ENCODE measurements at regions not wholly inside any gene's neighbourhood (a gene's known extent, or its start where the extent isn't known, plus 50 kb on each side); places are given as distances from the start of the nearest gene placed in this dataset.

GRCh38 chr7:45349090-45349489 lies 191.5 kb downstream of the RAMP3 start:
- Mint-ChIP-seq H3K27me3 (peaks cover 8 to 24% of the 10 kb centered on the region in 2 donors), H3K9me3 (no peaks in the 10 kb centered on the region), H3K27ac (no peak overlapping the region), H3K36me3 (no peaks in the 10 kb centered on the region), H3K4me1 (no peaks in the 10 kb centered on the region), H3K4me3 (no peak overlapping the region)
- no peak for DNase-seq
- ATAC-seq (replicated peaks) = no peak

GRCh38 chr7:45350896-45351295 lies 193.3 kb downstream of the RAMP3 start:
- H3K27me3 Mint-ChIP-seq = peaks cover 8 to 27% of the 10 kb centered on the region in 2 donors
- H3K4me3 Mint-ChIP-seq = no peak overlapping the region
- no peak overlapping the region for H3K27ac Mint-ChIP-seq
- DNase-seq = no peak
- H3K36me3 Mint-ChIP-seq = no peaks in the 10 kb centered on the region
- no peaks in the 10 kb centered on the region for H3K4me1 Mint-ChIP-seq
- no peak for ATAC-seq (replicated peaks)
- no peaks in the 10 kb centered on the region for H3K9me3 Mint-ChIP-seq

GRCh38 chr7:45358287-45358686 lies 200.7 kb downstream of the RAMP3 start:
- ATAC-seq (replicated peaks) (no peak), DNase-seq (no peak)
- Mint-ChIP-seq H3K27ac (no peak overlapping the region), H3K36me3 (no peaks in the 10 kb centered on the region), H3K27me3 (peaks cover 5 to 23% of the 10 kb centered on the region in 2 donors), H3K4me3 (no peak overlapping the region), H3K4me1 (no peaks in the 10 kb centered on the region), H3K9me3 (peaks cover 5 to 9% of the 10 kb centered on the region in 2 donors)

GRCh38 chr7:45359250-45359649 lies 201.7 kb downstream of the RAMP3 start:
- Mint-ChIP-seq H3K4me1 (no peaks in the 10 kb centered on the region), H3K36me3 (no peaks in the 10 kb centered on the region), H3K9me3 (peaks cover 5 to 9% of the 10 kb centered on the region in 2 donors), H3K4me3 (no peak overlapping the region), H3K27me3 (peaks cover 4 to 19% of the 10 kb centered on the region in 2 donors), H3K27ac (no peak overlapping the region)
- DNase-seq (no peak), ATAC-seq (replicated peaks) (no peak)

GRCh38 chr7:45359776-45360175 lies 202.2 kb downstream of the RAMP3 start:
- peaks cover 5 to 9% of the 10 kb centered on the region in 2 donors for H3K9me3 Mint-ChIP-seq
- no peak overlapping the region for H3K4me3 Mint-ChIP-seq
- H3K36me3 Mint-ChIP-seq = no peaks in the 10 kb centered on the region
- peaks cover 4 to 16% of the 10 kb centered on the region in 2 donors for H3K27me3 Mint-ChIP-seq
- H3K27ac Mint-ChIP-seq = no peak overlapping the region
- DNase-seq (no peak), ATAC-seq (replicated peaks) (no peak)
- H3K4me1 Mint-ChIP-seq = no peaks in the 10 kb centered on the region

GRCh38 chr7:45363669-45364068 lies 206.1 kb downstream of the RAMP3 start:
- H3K27me3 Mint-ChIP-seq = peaks cover 4 to 16% of the 10 kb centered on the region in 2 donors
- peaks cover 5 to 8% of the 10 kb centered on the region in 2 donors for H3K9me3 Mint-ChIP-seq
- H3K4me3 Mint-ChIP-seq = no peak overlapping the region
- no peaks in the 10 kb centered on the region for H3K4me1 Mint-ChIP-seq
- ATAC-seq (replicated peaks) (no peak), DNase-seq (no peak)
- no peaks in the 10 kb centered on the region for H3K36me3 Mint-ChIP-seq
- H3K27ac Mint-ChIP-seq = no peak overlapping the region

GRCh38 chr7:45365341-45365740 lies 207.8 kb downstream of the RAMP3 start:
- H3K4me1 Mint-ChIP-seq = no peaks in the 10 kb centered on the region
- H3K4me3 Mint-ChIP-seq = no peak overlapping the region
- no peak for DNase-seq
- H3K36me3 Mint-ChIP-seq = no peaks in the 10 kb centered on the region
- H3K9me3 Mint-ChIP-seq = peaks cover 0 to 6% of the 10 kb centered on the region in 2 donors
- peaks cover 7 to 16% of the 10 kb centered on the region in 2 donors for H3K27me3 Mint-ChIP-seq
- no peak overlapping the region for H3K27ac Mint-ChIP-seq
- ATAC-seq (replicated peaks) = no peak

GRCh38 chr7:45366475-45366874 lies 207.7 kb upstream of the ADCY1 start:
- DNase-seq (no peak), ATAC-seq (replicated peaks) (no peak)
- Mint-ChIP-seq H3K9me3 (peaks cover 2 to 6% of the 10 kb centered on the region in 2 donors), H3K36me3 (no peaks in the 10 kb centered on the region), H3K4me1 (no peaks in the 10 kb centered on the region), H3K27me3 (peaks cover 7 to 15% of the 10 kb centered on the region in 2 donors), H3K4me3 (no peak overlapping the region), H3K27ac (no peak overlapping the region)

GRCh38 chr7:45367026-45367425 lies 207.1 kb upstream of the ADCY1 start:
- Mint-ChIP-seq H3K4me1 (no peaks in the 10 kb centered on the region), H3K27me3 (peaks cover 3 to 10% of the 10 kb centered on the region in 2 donors), H3K9me3 (peaks cover 2 to 6% of the 10 kb centered on the region in 2 donors), H3K4me3 (no peak overlapping the region), H3K36me3 (no peaks in the 10 kb centered on the region), H3K27ac (no peak overlapping the region)
- ATAC-seq (replicated peaks) = no peak
- no peak for DNase-seq

- Mint-ChIP-seq H3K27me3 (peaks cover 3 to 4% of the 10 kb centered on the region in 2 donors), H3K9me3 (peaks cover 3 to 11% of the 10 kb centered on the region in 2 donors), H3K4me3 (no peak overlapping the region), H3K4me1 (no peaks in the 10 kb centered on the region), H3K36me3 (no peaks in the 10 kb centered on the region), H3K27ac (no peak overlapping the region)
- ATAC-seq (replicated peaks) = no peak
- DNase-seq = no peak
Observed at GRCh38 chr7:45368129-45368807, 205.9 kb upstream of the ADCY1 start.

- Mint-ChIP-seq H3K9me3 (peaks cover 0 to 1% of the 10 kb centered on the region in 2 donors), H3K4me3 (no peak overlapping the region), H3K4me1 (no peaks in the 10 kb centered on the region), H3K27ac (no peak overlapping the region), H3K36me3 (no peaks in the 10 kb centered on the region), H3K27me3 (peaks cover 0 to 10% of the 10 kb centered on the region in 2 donors)
- ATAC-seq (replicated peaks) = no peak
- DNase-seq = no peak
Observed at GRCh38 chr7:45384499-45384898, 189.7 kb upstream of the ADCY1 start.

- H3K9me3 Mint-ChIP-seq = peaks cover 3 to 6% of the 10 kb centered on the region in 2 donors
- H3K4me1 Mint-ChIP-seq = no peaks in the 10 kb centered on the region
- H3K27me3 Mint-ChIP-seq = peaks cover 0 to 10% of the 10 kb centered on the region in 2 donors
- no peaks in the 10 kb centered on the region for H3K36me3 Mint-ChIP-seq
- no peak overlapping the region for H3K4me3 Mint-ChIP-seq
- ATAC-seq (replicated peaks) (no peak), DNase-seq (no peak)
- no peak overlapping the region for H3K27ac Mint-ChIP-seq
Observed at GRCh38 chr7:45387837-45388236, 186.3 kb upstream of the ADCY1 start.

- Mint-ChIP-seq H3K4me1 (no peaks in the 10 kb centered on the region), H3K9me3 (peaks cover 6 to 7% of the 10 kb centered on the region in 2 donors), H3K27me3 (peaks cover 0 to 10% of the 10 kb centered on the region in 2 donors), H3K4me3 (no peak overlapping the region), H3K36me3 (no peaks in the 10 kb centered on the region), H3K27ac (no peak overlapping the region)
- DNase-seq (no peak), ATAC-seq (replicated peaks) (no peak)
Observed at GRCh38 chr7:45389073-45389872, 184.9 kb upstream of the ADCY1 start.

- Mint-ChIP-seq H3K36me3 (no peaks in the 10 kb centered on the region), H3K27ac (no peak overlapping the region), H3K27me3 (peaks cover 0 to 9% of the 10 kb centered on the region in 2 donors), H3K9me3 (peaks cover 7 to 12% of the 10 kb centered on the region in 2 donors), H3K4me3 (no peak overlapping the region), H3K4me1 (no peaks in the 10 kb centered on the region)
- DNase-seq (no peak), ATAC-seq (replicated peaks) (no peak)
Observed at GRCh38 chr7:45390180-45390579, 184.0 kb upstream of the ADCY1 start.

- H3K4me1 Mint-ChIP-seq = no peaks in the 10 kb centered on the region
- H3K27me3 Mint-ChIP-seq = peaks cover 0 to 3% of the 10 kb centered on the region in 2 donors
- ATAC-seq (replicated peaks) (no peak), DNase-seq (no peak)
- no peaks in the 10 kb centered on the region for H3K36me3 Mint-ChIP-seq
- H3K27ac Mint-ChIP-seq = no peak overlapping the region
- H3K4me3 Mint-ChIP-seq = no peak overlapping the region
- peaks cover 8 to 12% of the 10 kb centered on the region in 2 donors for H3K9me3 Mint-ChIP-seq
Observed at GRCh38 chr7:45390731-45391130, 183.4 kb upstream of the ADCY1 start.
